SU-DHL-6 (cell line): ENCODE measurements at regions not wholly inside any gene's neighbourhood (a gene's known extent, or its start where the extent isn't known, plus 50 kb on each side); places are given as distances from the start of the nearest gene placed in this dataset.

ENCODE experiments used
- EZH2phosphoT487 ChIP-seq: fragments of 200-600 bp; sonication (generic), shearing (Covaris generic); conservative IDR thresholded peaks from 2 replicates; pipeline ENCODE4 v1.6.1; 2018; ENCODE audit warnings: mild to moderate bottlenecking, antibody characterized with exemption, low read length, moderate library complexity, mixed read lengths
- TF ChIP-seq, protein P1 (sequence below): fragments of 200-600 bp; sonication (generic); IDR thresholded peaks from one replicate; pipeline ENCODE4 v1.5.1; 2017; ENCODE audit warnings: antibody characterized with exemption, mild to moderate bottlenecking, low read length, moderate library complexity; ENCODE audit not compliant: insufficient read depth, poor library complexity, severe bottlenecking

DNA sequence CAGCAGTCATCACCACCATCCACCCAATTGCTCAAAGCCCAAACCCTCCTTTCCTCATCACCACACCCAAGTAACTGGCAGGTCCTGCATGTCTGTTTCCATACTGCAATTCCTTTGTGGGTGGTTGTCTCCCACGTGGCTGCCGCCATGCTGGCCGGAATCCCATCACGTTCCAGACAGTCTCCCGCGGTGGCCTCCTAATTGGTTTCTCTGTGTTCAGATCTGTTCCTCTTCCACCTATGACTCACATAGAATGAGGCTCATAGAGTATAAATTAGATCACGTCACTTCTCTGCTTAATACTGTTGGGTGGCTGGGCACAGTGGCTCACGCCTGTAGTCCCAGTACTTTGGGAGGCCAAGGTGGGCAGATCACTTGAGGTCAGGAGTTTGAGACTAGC is 813.0 kb downstream of the TYW1 start:
- TF ChIP-seq, protein P1, sequence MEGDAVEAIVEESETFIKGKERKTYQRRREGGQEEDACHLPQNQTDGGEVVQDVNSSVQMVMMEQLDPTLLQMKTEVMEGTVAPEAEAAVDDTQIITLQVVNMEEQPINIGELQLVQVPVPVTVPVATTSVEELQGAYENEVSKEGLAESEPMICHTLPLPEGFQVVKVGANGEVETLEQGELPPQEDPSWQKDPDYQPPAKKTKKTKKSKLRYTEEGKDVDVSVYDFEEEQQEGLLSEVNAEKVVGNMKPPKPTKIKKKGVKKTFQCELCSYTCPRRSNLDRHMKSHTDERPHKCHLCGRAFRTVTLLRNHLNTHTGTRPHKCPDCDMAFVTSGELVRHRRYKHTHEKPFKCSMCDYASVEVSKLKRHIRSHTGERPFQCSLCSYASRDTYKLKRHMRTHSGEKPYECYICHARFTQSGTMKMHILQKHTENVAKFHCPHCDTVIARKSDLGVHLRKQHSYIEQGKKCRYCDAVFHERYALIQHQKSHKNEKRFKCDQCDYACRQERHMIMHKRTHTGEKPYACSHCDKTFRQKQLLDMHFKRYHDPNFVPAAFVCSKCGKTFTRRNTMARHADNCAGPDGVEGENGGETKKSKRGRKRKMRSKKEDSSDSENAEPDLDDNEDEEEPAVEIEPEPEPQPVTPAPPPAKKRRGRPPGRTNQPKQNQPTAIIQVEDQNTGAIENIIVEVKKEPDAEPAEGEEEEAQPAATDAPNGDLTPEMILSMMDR: no peak
- no peak for TF ChIP-seq EZH2phosphoT487
